Gastroesophageal sphincter (tissue), 3 donors: ENCODE measurements at regions not wholly inside any gene's neighbourhood (a gene's known extent, or its start where the extent isn't known, plus 50 kb on each side); places are given as distances from the start of the nearest gene placed in this dataset.

ENCODE experiments used
- CTCF ChIP-seq, 4 experiments: fragments of 200-600 bp in 2 of 4; fragments of 450-650 bp in 2 of 4; sonication (generic) in 1 of 4; IDR thresholded peaks; one replicate each; pipeline ENCODE4 v1.5.1; 2017 to 2019; ENCODE audit warnings: antibody characterized with exemption in 4 of 4, mild to moderate bottlenecking in 2 of 4, moderate library complexity in 2 of 4
- EP300 ChIP-seq: sonication (generic); formaldehyde crosslinking; IDR thresholded peaks from one replicate; pipeline ENCODE4 v1.6.1; 2017; ENCODE audit warnings: antibody characterized with exemption, mild to moderate bottlenecking
- POLR2A ChIP-seq, 2 donors: fragments of 450-650 bp; IDR thresholded peaks; one replicate each; pipeline ENCODE4 v1.6.1; 2017; ENCODE audit warnings: antibody characterized with exemption in 2 of 2, mild to moderate bottlenecking in 2 of 2, moderate library complexity in 1 of 2
- POLR2AphosphoS5 ChIP-seq: sonication (generic); formaldehyde crosslinking; IDR thresholded peaks from one replicate; pipeline ENCODE4 v1.6.1; 2017; ENCODE audit warnings: antibody characterized with exemption

- no peak for TF ChIP-seq POLR2A (IDR thresholded peaks at IDR 0.05)
- no peak for TF ChIP-seq EP300
- TF ChIP-seq CTCF (IDR thresholded peaks at IDR 0.05): no peak
- TF ChIP-seq POLR2AphosphoS5: no peak
These were observed 1148.2 kb upstream of the PCDH9 start for GRCh38 chr13:68378294-68378693.
